Lower leg skin (tissue), 3 donors: ENCODE measurements at regions not wholly inside any gene's neighbourhood (a gene's known extent, or its start where the extent isn't known, plus 50 kb on each side); places are given as distances from the start of the nearest gene placed in this dataset.

Experiments
- CTCF ChIP-seq, 3 donors: fragments of 450-650 bp; IDR thresholded peaks; one replicate each; pipeline ENCODE4 v1.5.1; 2016; ENCODE audit warnings: antibody characterized with exemption in 3 of 3, mild to moderate bottlenecking in 3 of 3, moderate library complexity in 2 of 3
- POLR2A ChIP-seq, 2 donors: fragments of 450-650 bp; IDR thresholded peaks; one replicate each; pipeline ENCODE4 v1.6.1; 2016 to 2017; ENCODE audit warnings: antibody characterized with exemption in 2 of 2, mild to moderate bottlenecking in 1 of 2, moderate library complexity in 1 of 2

- TF ChIP-seq CTCF (IDR thresholded peaks at IDR 0.05) (no peak), POLR2A (IDR thresholded peaks at IDR 0.05) (no peak)
These were observed 182.8 kb upstream of the GDNF start for GRCh38 chr5:38022631-38023030.
